ENCODE measurements at regions not wholly inside any gene's neighbourhood (a gene's known extent, or its start where the extent isn't known, plus 50 kb on each side); places are given as distances from the start of the nearest gene placed in this dataset.

DNA sequence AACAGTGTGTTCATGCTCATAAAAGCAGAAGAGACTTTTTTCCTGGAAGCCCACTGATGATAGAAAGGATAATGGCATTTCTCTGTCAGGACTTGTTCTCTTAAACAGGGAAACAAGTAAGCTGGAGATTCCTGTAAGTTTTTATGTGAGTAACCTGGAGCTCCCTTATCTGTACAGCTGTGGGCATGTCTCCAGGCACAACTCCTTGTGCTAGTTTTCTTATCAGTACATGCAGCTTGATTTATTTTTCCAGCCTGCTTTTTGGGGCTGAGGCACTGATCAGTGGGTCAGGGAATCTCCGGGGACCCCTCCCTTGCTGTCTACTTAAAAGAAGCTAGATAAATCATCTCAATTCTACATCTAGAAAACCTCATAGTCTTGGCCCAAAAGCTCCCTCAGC is 64.7 kb upstream of the UTY start:
- Histone ChIP-seq H2AFZ (ENCODE audit: low read length) (no peak overlapping the region), H3K79me2 (ENCODE audit: insufficient read depth, low read length) (no peaks in the 10 kb centered on the region), H3K4me3 (replicated peaks in 1 of 3; ENCODE audit: insufficient read depth in 1 of 3, low read depth in 2 of 3, low read length in 3 of 3) (no peak overlapping the region), H3K4me2 (ENCODE audit: low read depth, low read length) (no peak overlapping the region), H3K4me1 (ENCODE audit: insufficient read depth, low read length) (no peaks in the 10 kb centered on the region), H4K20me1 (ENCODE audit: insufficient read depth, low read length) (no peaks in the 10 kb centered on the region), H3K27ac (ENCODE audit: extremely low read length, insufficient read depth, low read length) (no peak overlapping the region), H3K9me3 (ENCODE audit: low read length) (peaks cover 13% of the 10 kb centered on the region), H3K36me3 (replicated peaks in 1 of 2; ENCODE audit: control insufficient read depth in 1 of 2, insufficient read depth in 2 of 2, low read length in 2 of 2) (no peaks in the 10 kb centered on the region), H3K9ac (ENCODE audit: insufficient read depth, low read depth, low read length) (no peak overlapping the region), H3K27me3 (ENCODE audit: control insufficient read depth in 1 of 2, insufficient read depth in 2 of 2, low read length in 2 of 2) (no peaks in the 10 kb centered on the region)
- no peak for ATAC-seq
- in situ Hi-C loops (cut with HindIII; ENCODE audit: extremely low pct_ligation_motif_present, low pct_unique_long_range_greater_than_20kb): no loop called here
- no peak for TF ChIP-seq ZBTB8A (CRISPR knock-in tag; IDR thresholded peaks at IDR 0.05; ENCODE audit: borderline replicate concordance, low read depth)
- no peak for TF ChIP-seq EP300 (IDR thresholded peaks at IDR 0.05; ENCODE audit: low read depth in 2 of 2, low read length in 2 of 2)
- no peak for TF ChIP-seq EP300 (CRISPR knock-in tag; IDR thresholded peaks at IDR 0.05; ENCODE audit: borderline replicate concordance)
- TF ChIP-seq ZNF547 (CRISPR knock-in tag; IDR thresholded peaks at IDR 0.05): no peak
- TF ChIP-seq ZNF557 (CRISPR knock-in tag; IDR thresholded peaks at IDR 0.05): no peak
- no peak for TF ChIP-seq ZNF549 (CRISPR knock-in tag; IDR thresholded peaks at IDR 0.05)
- no peak for TF ChIP-seq TBX2 (CRISPR knock-in tag; IDR thresholded peaks at IDR 0.05; ENCODE audit: borderline replicate concordance)
- TF ChIP-seq ZNF136 (CRISPR knock-in tag; IDR thresholded peaks at IDR 0.05; ENCODE audit: low read depth): no peak
- TF ChIP-seq ZNF562 (CRISPR knock-in tag; IDR thresholded peaks at IDR 0.05; ENCODE audit: borderline replicate concordance): no peak
- no peak for TF ChIP-seq HNRNPH1 (optimal IDR thresholded peaks at IDR 0.05; ENCODE audit: low read depth, low read length)
- TF ChIP-seq, protein P1, sequence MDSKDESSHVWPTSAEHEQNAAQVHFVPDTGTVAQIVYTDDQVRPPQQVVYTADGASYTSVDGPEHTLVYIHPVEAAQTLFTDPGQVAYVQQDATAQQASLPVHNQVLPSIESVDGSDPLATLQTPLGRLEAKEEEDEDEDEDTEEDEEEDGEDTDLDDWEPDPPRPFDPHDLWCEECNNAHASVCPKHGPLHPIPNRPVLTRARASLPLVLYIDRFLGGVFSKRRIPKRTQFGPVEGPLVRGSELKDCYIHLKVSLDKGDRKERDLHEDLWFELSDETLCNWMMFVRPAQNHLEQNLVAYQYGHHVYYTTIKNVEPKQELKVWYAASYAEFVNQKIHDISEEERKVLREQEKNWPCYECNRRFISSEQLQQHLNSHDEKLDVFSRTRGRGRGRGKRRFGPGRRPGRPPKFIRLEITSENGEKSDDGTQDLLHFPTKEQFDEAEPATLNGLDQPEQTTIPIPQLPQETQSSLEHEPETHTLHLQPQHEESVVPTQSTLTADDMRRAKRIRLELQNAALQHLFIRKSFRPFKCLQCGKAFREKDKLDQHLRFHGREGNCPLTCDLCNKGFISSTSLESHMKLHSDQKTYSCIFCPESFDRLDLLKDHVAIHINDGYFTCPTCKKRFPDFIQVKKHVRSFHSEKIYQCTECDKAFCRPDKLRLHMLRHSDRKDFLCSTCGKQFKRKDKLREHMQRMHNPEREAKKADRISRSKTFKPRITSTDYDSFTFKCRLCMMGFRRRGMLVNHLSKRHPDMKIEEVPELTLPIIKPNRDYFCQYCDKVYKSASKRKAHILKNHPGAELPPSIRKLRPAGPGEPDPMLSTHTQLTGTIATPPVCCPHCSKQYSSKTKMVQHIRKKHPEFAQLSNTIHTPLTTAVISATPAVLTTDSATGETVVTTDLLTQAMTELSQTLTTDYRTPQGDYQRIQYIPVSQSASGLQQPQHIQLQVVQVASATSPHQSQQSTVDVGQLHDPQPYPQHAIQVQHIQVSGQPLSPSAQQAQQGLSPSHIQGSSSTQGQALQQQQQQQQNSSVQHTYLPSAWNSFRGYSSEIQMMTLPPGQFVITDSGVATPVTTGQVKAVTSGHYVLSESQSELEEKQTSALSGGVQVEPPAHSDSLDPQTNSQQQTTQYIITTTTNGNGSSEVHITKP (CRISPR knock-in tag; IDR thresholded peaks at IDR 0.05; ENCODE audit: low read depth): no peak
- TF ChIP-seq TMF1 (CRISPR knock-in tag; IDR thresholded peaks at IDR 0.05; ENCODE audit: low read depth): no peak
- no peak for TF ChIP-seq SNAPC2 (CRISPR knock-in tag; IDR thresholded peaks at IDR 0.05)
- TF ChIP-seq, protein P2, sequence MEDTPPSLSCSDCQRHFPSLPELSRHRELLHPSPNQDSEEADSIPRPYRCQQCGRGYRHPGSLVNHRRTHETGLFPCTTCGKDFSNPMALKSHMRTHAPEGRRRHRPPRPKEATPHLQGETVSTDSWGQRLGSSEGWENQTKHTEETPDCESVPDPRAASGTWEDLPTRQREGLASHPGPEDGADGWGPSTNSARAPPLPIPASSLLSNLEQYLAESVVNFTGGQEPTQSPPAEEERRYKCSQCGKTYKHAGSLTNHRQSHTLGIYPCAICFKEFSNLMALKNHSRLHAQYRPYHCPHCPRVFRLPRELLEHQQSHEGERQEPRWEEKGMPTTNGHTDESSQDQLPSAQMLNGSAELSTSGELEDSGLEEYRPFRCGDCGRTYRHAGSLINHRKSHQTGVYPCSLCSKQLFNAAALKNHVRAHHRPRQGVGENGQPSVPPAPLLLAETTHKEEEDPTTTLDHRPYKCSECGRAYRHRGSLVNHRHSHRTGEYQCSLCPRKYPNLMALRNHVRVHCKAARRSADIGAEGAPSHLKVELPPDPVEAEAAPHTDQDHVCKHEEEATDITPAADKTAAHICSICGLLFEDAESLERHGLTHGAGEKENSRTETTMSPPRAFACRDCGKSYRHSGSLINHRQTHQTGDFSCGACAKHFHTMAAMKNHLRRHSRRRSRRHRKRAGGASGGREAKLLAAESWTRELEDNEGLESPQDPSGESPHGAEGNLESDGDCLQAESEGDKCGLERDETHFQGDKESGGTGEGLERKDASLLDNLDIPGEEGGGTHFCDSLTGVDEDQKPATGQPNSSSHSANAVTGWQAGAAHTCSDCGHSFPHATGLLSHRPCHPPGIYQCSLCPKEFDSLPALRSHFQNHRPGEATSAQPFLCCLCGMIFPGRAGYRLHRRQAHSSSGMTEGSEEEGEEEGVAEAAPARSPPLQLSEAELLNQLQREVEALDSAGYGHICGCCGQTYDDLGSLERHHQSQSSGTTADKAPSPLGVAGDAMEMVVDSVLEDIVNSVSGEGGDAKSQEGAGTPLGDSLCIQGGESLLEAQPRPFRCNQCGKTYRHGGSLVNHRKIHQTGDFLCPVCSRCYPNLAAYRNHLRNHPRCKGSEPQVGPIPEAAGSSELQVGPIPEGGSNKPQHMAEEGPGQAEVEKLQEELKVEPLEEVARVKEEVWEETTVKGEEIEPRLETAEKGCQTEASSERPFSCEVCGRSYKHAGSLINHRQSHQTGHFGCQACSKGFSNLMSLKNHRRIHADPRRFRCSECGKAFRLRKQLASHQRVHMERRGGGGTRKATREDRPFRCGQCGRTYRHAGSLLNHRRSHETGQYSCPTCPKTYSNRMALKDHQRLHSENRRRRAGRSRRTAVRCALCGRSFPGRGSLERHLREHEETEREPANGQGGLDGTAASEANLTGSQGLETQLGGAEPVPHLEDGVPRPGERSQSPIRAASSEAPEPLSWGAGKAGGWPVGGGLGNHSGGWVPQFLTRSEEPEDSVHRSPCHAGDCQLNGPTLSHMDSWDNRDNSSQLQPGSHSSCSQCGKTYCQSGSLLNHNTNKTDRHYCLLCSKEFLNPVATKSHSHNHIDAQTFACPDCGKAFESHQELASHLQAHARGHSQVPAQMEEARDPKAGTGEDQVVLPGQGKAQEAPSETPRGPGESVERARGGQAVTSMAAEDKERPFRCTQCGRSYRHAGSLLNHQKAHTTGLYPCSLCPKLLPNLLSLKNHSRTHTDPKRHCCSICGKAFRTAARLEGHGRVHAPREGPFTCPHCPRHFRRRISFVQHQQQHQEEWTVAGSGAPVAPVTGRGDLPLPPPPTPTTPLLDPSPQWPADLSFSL (CRISPR knock-in tag; IDR thresholded peaks at IDR 0.05): no peak
- no TSS peak for BruUV-seq (replicated peaks)
- ChIA-PET CTCF (ENCODE audit: low intra/inter-chr PET ratio, low total read pairs) (no interaction called here), POLR2A (no interaction called here)
- DNase-seq (ENCODE audit: low spot score): no peak
- WGBS (ENCODE audit: low lambda C conversion rate): 0% methylated on average over 1 of the region's 1 CpG
- no peak for FAIRE-seq
- intact Hi-C loops (cut with micrococcal nuclease; ENCODE audit: unreplicated experiment): no loop called here

All from HepG2 (cell line).